Smooth muscle cell (in vitro differentiated cells): ENCODE measurements at regions not wholly inside any gene's neighbourhood (a gene's known extent, or its start where the extent isn't known, plus 50 kb on each side); places are given as distances from the start of the nearest gene placed in this dataset.

ENCODE experiments used
- DNase-seq: peaks from one replicate; lab custom pipeline; 2025; ENCODE audit not compliant: unreplicated experiment; lab: John Stamatoyannopoulos, UW
- H2AFZ ChIP-seq: fragments of 200-600 bp; sonication (generic); 2 replicates; pipeline ENCODE4 v1.6.0; 2016; ENCODE audit warnings: antibody characterized with exemption, low read depth, mild to moderate bottlenecking
- H3F3A ChIP-seq: fragments of 200-600 bp; sonication (generic); 2 replicates; pipeline ENCODE4 v1.6.0; 2017; ENCODE audit warnings: antibody characterized with exemption, low read depth
- H3K27ac ChIP-seq: fragments of 200-600 bp; sonication (generic); 2 replicates; pipeline ENCODE4 v1.5.1; 2016; ENCODE audit warnings: low read depth, mild to moderate bottlenecking
- H3K27me3 ChIP-seq: fragments of 200-600 bp; sonication (generic); 2 replicates; pipeline ENCODE4 v1.6.1; 2016; ENCODE audit warnings: low read depth, mild to moderate bottlenecking
- H3K36me3 ChIP-seq: fragments of 200-600 bp; sonication (generic); 2 replicates; pipeline ENCODE4 v1.5.1; 2016; ENCODE audit warnings: low read depth
- H3K4me1 ChIP-seq: fragments of 200-600 bp; sonication (generic); 2 replicates; pipeline ENCODE4 v1.5.1; 2016; ENCODE audit warnings: low read depth
- H3K4me2 ChIP-seq: fragments of 200-600 bp; sonication (generic); 2 replicates; pipeline ENCODE4 v1.6.0; 2016; ENCODE audit warnings: mild to moderate bottlenecking
- H3K4me3 ChIP-seq: fragments of 200-600 bp; sonication (generic); 2 replicates; pipeline ENCODE4 v1.5.1; 2016; ENCODE audit warnings: mild to moderate bottlenecking
- H3K79me2 ChIP-seq: fragments of 200-600 bp; sonication (generic); 2 replicates; pipeline ENCODE4 v1.6.0; 2016; ENCODE audit warnings: low read depth, mild to moderate bottlenecking
- H3K9ac ChIP-seq: fragments of 200-600 bp; sonication (generic); 2 replicates; pipeline ENCODE4 v1.6.0; 2016; ENCODE audit warnings: low read depth
- H3K9me3 ChIP-seq: fragments of 200-600 bp; sonication (generic); replicated peaks from 2 replicates; pipeline ENCODE4 v1.5.1; 2016; ENCODE audit warnings: low read depth
- H4K20me1 ChIP-seq: fragments of 200-600 bp; sonication (generic); 2 replicates; pipeline ENCODE4 v1.6.0; 2016; ENCODE audit warnings: low read depth
- CTCF ChIP-seq: fragments of 200-600 bp; sonication (generic); IDR thresholded peaks from 2 replicates; pipeline ENCODE4 v1.5.1; 2017; ENCODE audit warnings: borderline replicate concordance, mild to moderate bottlenecking, antibody characterized with exemption; ENCODE audit not compliant: insufficient read depth, poor library complexity, severe bottlenecking
- WGBS: methylation state at CpG from one replicate; pipeline ENCODE4 v1.1.7; 2016; ENCODE audit warnings: low lambda C conversion rate; 5-methylcytosine and 5-hydroxymethylcytosine counted together

GRCh38 chr6:169384291-169384690 lies 130.6 kb upstream of the THBS2 start:
- H4K20me1 ChIP-seq: no peaks in the 10 kb centered on the region
- no peaks in the 10 kb centered on the region for H3K79me2 ChIP-seq
- no peak for DNase-seq
- 82% methylated on average over 7 of the region's 7 CpGs for WGBS
- no peak overlapping the region for H2AFZ ChIP-seq
- no peaks in the 10 kb centered on the region for H3K36me3 ChIP-seq
- no peak overlapping the region for H3K4me2 ChIP-seq
- H3F3A ChIP-seq: no peaks in the 10 kb centered on the region
- no peak overlapping the region for H3K9ac ChIP-seq
- TF ChIP-seq CTCF: no peak
- no peaks in the 10 kb centered on the region for H3K9me3 ChIP-seq
- H3K4me1 ChIP-seq: no peaks in the 10 kb centered on the region
- no peak overlapping the region for H3K4me3 ChIP-seq
- no peaks in the 10 kb centered on the region for H3K27me3 ChIP-seq
- H3K27ac ChIP-seq: no peak overlapping the region

GRCh38 chr6:169383265-169383664 lies 129.6 kb upstream of the THBS2 start:
- Histone ChIP-seq H3K27me3 (no peaks in the 10 kb centered on the region), H3K4me1 (no peaks in the 10 kb centered on the region), H3K79me2 (no peaks in the 10 kb centered on the region), H3K9ac (no peak overlapping the region), H4K20me1 (no peaks in the 10 kb centered on the region), H3K4me3 (no peak overlapping the region), H3K9me3 (no peaks in the 10 kb centered on the region), H3K4me2 (no peak overlapping the region), H2AFZ (no peak overlapping the region), H3F3A (no peaks in the 10 kb centered on the region), H3K36me3 (no peaks in the 10 kb centered on the region), H3K27ac (no peak overlapping the region)
- WGBS: 90% methylated on average over 6 of the region's 6 CpGs
- no peak for TF ChIP-seq CTCF
- no peak for DNase-seq

DNA sequence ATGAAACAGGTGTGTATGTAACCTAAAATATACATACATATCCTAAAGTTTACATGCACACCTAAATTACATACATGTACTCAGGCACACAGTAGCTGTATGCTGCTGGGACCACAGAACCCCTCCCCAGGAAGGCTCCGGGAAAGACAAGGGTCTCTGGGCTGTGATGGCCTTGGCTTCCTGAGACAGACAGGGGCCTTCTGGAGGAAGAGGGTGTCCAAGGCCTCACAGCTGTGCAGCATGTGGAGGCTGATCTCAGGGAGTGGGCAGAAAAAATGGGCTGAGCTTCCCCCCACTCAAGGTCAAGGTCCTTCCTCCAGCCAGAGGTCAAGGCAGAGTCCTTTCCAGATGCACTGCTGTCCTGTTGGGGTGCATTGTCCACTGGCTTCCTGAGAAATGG lies 129.1 kb upstream of the THBS2 start:
- Histone ChIP-seq H3K27me3 (no peaks in the 10 kb centered on the region), H3K79me2 (no peaks in the 10 kb centered on the region), H3K36me3 (no peaks in the 10 kb centered on the region), H4K20me1 (no peaks in the 10 kb centered on the region), H2AFZ (no peak overlapping the region), H3K9me3 (no peaks in the 10 kb centered on the region), H3K4me3 (no peak overlapping the region), H3F3A (no peaks in the 10 kb centered on the region), H3K4me1 (no peaks in the 10 kb centered on the region), H3K9ac (no peak overlapping the region), H3K27ac (no peak overlapping the region), H3K4me2 (no peak overlapping the region)
- TF ChIP-seq CTCF: no peak
- DNase-seq: no peak
- 100% methylated on average over 1 of the region's 1 CpG for WGBS

DNA sequence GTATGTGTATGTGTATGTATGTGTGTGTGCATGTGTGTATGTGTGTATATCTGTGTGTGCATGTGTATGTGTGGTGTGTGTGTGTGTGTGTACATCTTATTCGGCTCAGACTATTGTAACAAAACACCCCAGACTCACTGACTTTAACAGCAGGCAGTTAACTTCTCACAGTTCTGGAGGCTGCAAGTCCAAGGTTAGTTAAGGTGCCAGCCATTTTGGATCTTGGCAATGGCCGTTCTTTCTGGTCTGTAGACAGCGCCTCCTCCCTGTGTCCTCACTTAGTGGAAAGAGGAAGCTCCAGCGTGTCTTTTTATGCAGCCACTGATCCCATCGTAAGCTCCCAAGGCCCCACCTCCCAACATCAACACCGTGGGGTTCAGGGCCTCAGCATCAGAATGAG lies 128.3 kb upstream of the THBS2 start:
- no peak overlapping the region for H3K27ac ChIP-seq
- no peak overlapping the region for H2AFZ ChIP-seq
- no peaks in the 10 kb centered on the region for H3K9me3 ChIP-seq
- H4K20me1 ChIP-seq: no peaks in the 10 kb centered on the region
- no peak for TF ChIP-seq CTCF
- H3F3A ChIP-seq: no peaks in the 10 kb centered on the region
- H3K4me1 ChIP-seq: no peaks in the 10 kb centered on the region
- H3K4me2 ChIP-seq: no peak overlapping the region
- H3K4me3 ChIP-seq: no peak overlapping the region
- no peaks in the 10 kb centered on the region for H3K79me2 ChIP-seq
- 92% methylated on average over 5 of the region's 6 CpGs for WGBS
- no peak for DNase-seq
- H3K36me3 ChIP-seq: no peaks in the 10 kb centered on the region
- H3K9ac ChIP-seq: no peak overlapping the region
- H3K27me3 ChIP-seq: no peaks in the 10 kb centered on the region
